HG03354 (cell line): ENCODE measurements at regions not wholly inside any gene's neighbourhood (a gene's known extent, or its start where the extent isn't known, plus 50 kb on each side); places are given as distances from the start of the nearest gene placed in this dataset.

ENCODE experiments used
- ATAC-seq: cut with Tn5 transposase; IDR thresholded peaks from one replicate; pipeline ENCODE4 v1.9.1; 2021; ENCODE audit warnings: mild to moderate bottlenecking; ENCODE audit not compliant: unreplicated experiment, poor library complexity, severe bottlenecking

GRCh38 chr7:25389489-25390106, 161.3 kb upstream of the NPVF start:
- no peak for ATAC-seq

GRCh38 chr7:25391295-25391861, 163.1 kb upstream of the NPVF start:
- ATAC-seq, result no peak

GRCh38 chr7:25391961-25392587, 163.8 kb upstream of the NPVF start:
- no peak for ATAC-seq

GRCh38 chr7:25392588-25393338, 164.5 kb upstream of the NPVF start:
- ATAC-seq, result no peak

GRCh38 chr7:25395976-25396375, 167.7 kb upstream of the NPVF start:
- ATAC-seq, result no peak

- no peak for ATAC-seq
These were observed 168.4 kb upstream of the NPVF start for GRCh38 chr7:25396668-25397067.

- no peak for ATAC-seq
These were observed 170.1 kb upstream of the NPVF start for GRCh38 chr7:25398418-25398817.

GRCh38 chr7:25399000-25399750, 170.9 kb upstream of the NPVF start:
- no peak for ATAC-seq

- ATAC-seq, result no peak
These were observed 174.2 kb upstream of the NPVF start for GRCh38 chr7:25402532-25402931.

GRCh38 chr7:25405736-25406135, 177.4 kb upstream of the NPVF start:
- no peak for ATAC-seq

GRCh38 chr7:25407053-25407452, 178.8 kb upstream of the NPVF start:
- no peak for ATAC-seq

- no peak for ATAC-seq
These were observed 179.9 kb upstream of the NPVF start for GRCh38 chr7:25408012-25408687.

- ATAC-seq, result no peak
These were observed 180.6 kb upstream of the NPVF start for GRCh38 chr7:25408876-25409275.

- ATAC-seq, result no peak
These were observed 181.8 kb upstream of the NPVF start for GRCh38 chr7:25409897-25410636.

- no peak for ATAC-seq
These were observed 192.5 kb upstream of the NPVF start for GRCh38 chr7:25420771-25421170.

GRCh38 chr7:25424113-25424512, 195.8 kb upstream of the NPVF start:
- ATAC-seq, result no peak

- no peak for ATAC-seq
These were observed 196.6 kb upstream of the NPVF start for GRCh38 chr7:25424855-25425254.

GRCh38 chr7:25427721-25428120, 199.4 kb upstream of the NPVF start:
- no peak for ATAC-seq

- ATAC-seq, result no peak
These were observed 201.4 kb upstream of the NPVF start for GRCh38 chr7:25429731-25430130.
